ENCODE measurements at regions not wholly inside any gene's neighbourhood (a gene's known extent, or its start where the extent isn't known, plus 50 kb on each side); places are given as distances from the start of the nearest gene placed in this dataset.

- TF ChIP-seq CEBPB (IDR thresholded peaks at IDR 0.05; ENCODE audit: borderline replicate concordance in 1 of 2, low read depth in 2 of 2, low read length in 2 of 2) (no peak), CBX5 (IDR thresholded peaks at IDR 0.05; ENCODE audit: low read depth) (no peak), ZBTB11 (CRISPR knock-in tag; IDR thresholded peaks at IDR 0.05) (no peak), SRF (IDR thresholded peaks at IDR 0.05; ENCODE audit: low read depth in 2 of 2, low read length in 2 of 2) (no peak), RAD21 (IDR thresholded peaks at IDR 0.05; ENCODE audit: insufficient read depth, low read depth, low read length) (no peak), YY1 (IDR thresholded peaks at IDR 0.05; ENCODE audit: low read depth, low read length) (no peak), BMI1 (IDR thresholded peaks at IDR 0.05; ENCODE audit: borderline replicate concordance) (no peak)
Observed at GRCh38 chr13:97559030-97559429, 125.1 kb downstream of the RAP2A start.

All from GM12878 (cell line).